Testis (tissue), 2 donors: ENCODE measurements at regions not wholly inside any gene's neighbourhood (a gene's known extent, or its start where the extent isn't known, plus 50 kb on each side); places are given as distances from the start of the nearest gene placed in this dataset.

ENCODE experiments used
- DNase-seq: peaks from one replicate; pipeline ENCODE4 v3.0.0-alpha.2; 2019
- H3K27ac ChIP-seq, 2 donors: fragments of 200-600 bp; sonication (generic); one replicate each; pipeline ENCODE4 v1.5.1; 2019
- H3K27me3 ChIP-seq: fragments of 200-600 bp; sonication (generic); one replicate; pipeline ENCODE4 v1.5.1; 2019
- H3K36me3 ChIP-seq: fragments of 200-600 bp; sonication (generic); one replicate; pipeline ENCODE4 v1.5.1; 2017; ENCODE audit warnings: low read depth; ENCODE audit errors: missing control alignments
- H3K4me1 ChIP-seq: fragments of 200-600 bp; sonication (generic); one replicate; pipeline ENCODE4 v1.5.1; 2019
- H3K4me3 ChIP-seq, 2 donors: fragments of 200-600 bp; sonication (generic); one replicate each; pipeline ENCODE4 v1.5.1; 2017 to 2019
- H3K9me3 ChIP-seq: fragments of 200-600 bp; sonication (generic); one replicate; pipeline ENCODE4 v1.5.1; 2017
- CTCF ChIP-seq, 3 experiments: fragments of 450-650 bp in 2 of 3; fragments of 200-600 bp in 1 of 3; sonication (generic) in 1 of 3; IDR thresholded peaks; one replicate each; pipeline ENCODE4 v1.5.1; 2016 to 2019; ENCODE audit warnings: antibody characterized with exemption in 3 of 3, mild to moderate bottlenecking in 2 of 3, moderate library complexity in 1 of 3
- POLR2A ChIP-seq: fragments of 450-650 bp; IDR thresholded peaks from one replicate; pipeline ENCODE4 v1.6.1; 2017; ENCODE audit warnings: antibody characterized with exemption, mild to moderate bottlenecking, moderate library complexity
- WGBS, 2 donors: methylation state at CpG; one replicate each; pipeline ENCODE4 v1.1.5; 2018; 5-methylcytosine and 5-hydroxymethylcytosine counted together
- intact Hi-C: fragments of 100-400 bp; cut with DNase I; formaldehyde crosslinking; loops from one replicate; pipeline ENCODE4 v1.15.1; 2023; ENCODE audit warnings: low total_unique reads

GRCh38 chrY:13830089-13830488 is 126.4 kb downstream of the TMSB4Y start:
- no peaks in the 10 kb centered on the region for H3K36me3 ChIP-seq
- no peak overlapping the region for H3K4me3 ChIP-seq
- WGBS, 2 donors: 78 to 81% methylated on average over 9 of the region's 9 CpGs
- no peak for TF ChIP-seq POLR2A
- TF ChIP-seq CTCF (IDR thresholded peaks at IDR 0.05): no peak
- no peak overlapping the region for H3K27ac ChIP-seq
- intact Hi-C loops: no loop called here
- no peaks in the 10 kb centered on the region for H3K4me1 ChIP-seq
- DNase-seq: no peak
- H3K9me3 ChIP-seq: no peaks in the 10 kb centered on the region
- no peaks in the 10 kb centered on the region for H3K27me3 ChIP-seq

- Histone ChIP-seq H3K4me1 (no peaks in the 10 kb centered on the region), H3K27me3 (no peaks in the 10 kb centered on the region), H3K4me3 (no peak overlapping the region), H3K36me3 (no peaks in the 10 kb centered on the region), H3K9me3 (no peaks in the 10 kb centered on the region), H3K27ac (no peak overlapping the region)
- 56 to 60% methylated on average over 2 of the region's 2 CpGs for WGBS, 2 donors
- intact Hi-C loops: no loop called here
- no peak for TF ChIP-seq CTCF (IDR thresholded peaks at IDR 0.05)
- no peak for TF ChIP-seq POLR2A
- no peak for DNase-seq
Measured at GRCh38 chrY:13844411-13844810, 140.7 kb downstream of the TMSB4Y start.

GRCh38 chrY:13845276-13845675 is 141.0 kb downstream of the VCY start:
- DNase-seq: no peak
- no peaks in the 10 kb centered on the region for H3K9me3 ChIP-seq
- no peak overlapping the region for H3K4me3 ChIP-seq
- H3K4me1 ChIP-seq: no peaks in the 10 kb centered on the region
- no peaks in the 10 kb centered on the region for H3K27me3 ChIP-seq
- TF ChIP-seq POLR2A (no peak), CTCF (IDR thresholded peaks at IDR 0.05) (no peak)
- H3K36me3 ChIP-seq: no peaks in the 10 kb centered on the region
- H3K27ac ChIP-seq: no peak overlapping the region
- intact Hi-C loops: no loop called here

GRCh38 chrY:13869611-13870010 is 116.7 kb downstream of the VCY start:
- TF ChIP-seq CTCF (IDR thresholded peaks at IDR 0.05) (no peak), POLR2A (no peak)
- intact Hi-C loops: no loop called here

GRCh38 chrY:13871426-13871825 is 114.8 kb downstream of the VCY start:
- no peak overlapping the region for H3K4me3 ChIP-seq
- 83 to 89% methylated on average over 3 to 5 of the region's 5 CpGs for WGBS, 2 donors
- H3K4me1 ChIP-seq: no peaks in the 10 kb centered on the region
- H3K27ac ChIP-seq: no peak overlapping the region
- no peaks in the 10 kb centered on the region for H3K36me3 ChIP-seq
- intact Hi-C loops: no loop called here
- no peaks in the 10 kb centered on the region for H3K27me3 ChIP-seq
- H3K9me3 ChIP-seq: no peaks in the 10 kb centered on the region
- DNase-seq: no peak
- TF ChIP-seq POLR2A (no peak), CTCF (IDR thresholded peaks at IDR 0.05) (no peak)

More at GRCh38 chrY:13869611-13870010, 116.7 kb downstream of the VCY start:
- H3K27me3 ChIP-seq: no peaks in the 10 kb centered on the region
- DNase-seq: no peak
- H3K27ac ChIP-seq: no peak overlapping the region
- no peaks in the 10 kb centered on the region for H3K4me1 ChIP-seq
- no peak overlapping the region for H3K4me3 ChIP-seq
- WGBS, 2 donors: 20 to 35% methylated on average over 3 of the region's 3 CpGs
- H3K36me3 ChIP-seq: no peaks in the 10 kb centered on the region
- H3K9me3 ChIP-seq: no peaks in the 10 kb centered on the region
